Mucosa of descending colon (tissue), 3 donors: ENCODE measurements at regions not wholly inside any gene's neighbourhood (a gene's known extent, or its start where the extent isn't known, plus 50 kb on each side); places are given as distances from the start of the nearest gene placed in this dataset.

Source experiments
- ATAC-seq: fragments of 200-7000 bp; cut with Tn5 transposase; one replicate; pipeline ENCODE4 v1.9.1; 2020; ENCODE audit warnings: mild to moderate bottlenecking, moderate library complexity
- DNase-seq, 3 donors: peaks; one replicate each; pipeline ENCODE4 v3.0.0-alpha.2; 2020
- H3K36me3 ChIP-seq: fragments of 200-600 bp; one replicate; pipeline ENCODE4 v1.8.0; 2021; ENCODE audit warnings: low read depth, mild to moderate bottlenecking
- H3K4me1 ChIP-seq: fragments of 200-600 bp; one replicate; pipeline ENCODE4 v1.8.0; 2021; ENCODE audit warnings: low read depth, mild to moderate bottlenecking
- H3K4me3 ChIP-seq: fragments of 200-600 bp; one replicate; pipeline ENCODE4 v1.8.0; 2021; ENCODE audit warnings: mild to moderate bottlenecking
- H3K9me3 ChIP-seq: fragments of 200-600 bp; one replicate; pipeline ENCODE4 v1.8.0; 2021; ENCODE audit warnings: mild to moderate bottlenecking
- intact Hi-C, 2 donors: fragments of 100-400 bp; cut with DNase I in 1 of 2; cut with micrococcal nuclease in 1 of 2; formaldehyde crosslinking; loops; one replicate each; pipeline versions ENCODE4 v1.11.0 to v1.11.1; 2022; cut with DNase I, micrococcal nuclease
- TF ChIP-seq, protein P1 (sequence below): fragments of 200-600 bp; IDR thresholded peaks from one replicate; pipeline ENCODE4 v1.8.0; 2022; ENCODE audit warnings: antibody characterized with exemption, mild to moderate bottlenecking
- donor health status: DM: no; HTN: no; CAD: no; lungs with moderate emphysema.
- donor health status: DM: no; HTN: no; CAD: no.
- donor health status: DM: no; HTN: yes; CAD: no.

DNA sequence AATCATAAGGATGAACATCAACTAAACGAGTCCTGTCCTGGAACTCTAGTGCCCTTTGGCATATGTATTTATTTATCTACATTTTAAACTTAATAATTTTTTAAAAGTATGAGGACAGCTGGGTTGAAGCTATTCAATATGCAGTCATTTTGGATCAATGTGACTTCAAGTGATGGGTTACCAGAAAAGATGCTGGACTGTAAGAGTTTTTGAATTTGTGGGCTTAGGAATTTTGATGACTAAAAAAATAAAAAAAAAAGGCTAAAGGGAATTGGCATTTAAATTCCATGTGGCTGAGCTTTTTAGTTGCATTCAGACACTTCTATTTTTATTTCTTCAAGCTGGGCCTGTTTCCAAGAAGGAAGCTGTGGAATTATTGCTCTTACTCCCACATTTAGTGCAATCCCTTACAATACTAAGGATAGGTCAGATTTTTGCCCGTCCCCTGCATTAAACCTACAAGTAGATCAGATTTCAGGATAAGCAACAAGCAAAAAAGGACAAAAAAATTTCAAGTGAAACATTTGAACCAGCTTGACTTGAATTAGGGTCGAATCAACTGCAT lies 704.2 kb upstream of the CITED2 start:
- Histone ChIP-seq H3K4me3 (no peak overlapping the region), H3K4me1 (peaks cover 12% of the 10 kb centered on the region), H3K36me3 (no peaks in the 10 kb centered on the region), H3K9me3 (no peaks in the 10 kb centered on the region)
- peak; percentile 46 for ATAC-seq
- peak in 1 of 3 donors; percentile 32 for DNase-seq
- TF ChIP-seq, protein P1, sequence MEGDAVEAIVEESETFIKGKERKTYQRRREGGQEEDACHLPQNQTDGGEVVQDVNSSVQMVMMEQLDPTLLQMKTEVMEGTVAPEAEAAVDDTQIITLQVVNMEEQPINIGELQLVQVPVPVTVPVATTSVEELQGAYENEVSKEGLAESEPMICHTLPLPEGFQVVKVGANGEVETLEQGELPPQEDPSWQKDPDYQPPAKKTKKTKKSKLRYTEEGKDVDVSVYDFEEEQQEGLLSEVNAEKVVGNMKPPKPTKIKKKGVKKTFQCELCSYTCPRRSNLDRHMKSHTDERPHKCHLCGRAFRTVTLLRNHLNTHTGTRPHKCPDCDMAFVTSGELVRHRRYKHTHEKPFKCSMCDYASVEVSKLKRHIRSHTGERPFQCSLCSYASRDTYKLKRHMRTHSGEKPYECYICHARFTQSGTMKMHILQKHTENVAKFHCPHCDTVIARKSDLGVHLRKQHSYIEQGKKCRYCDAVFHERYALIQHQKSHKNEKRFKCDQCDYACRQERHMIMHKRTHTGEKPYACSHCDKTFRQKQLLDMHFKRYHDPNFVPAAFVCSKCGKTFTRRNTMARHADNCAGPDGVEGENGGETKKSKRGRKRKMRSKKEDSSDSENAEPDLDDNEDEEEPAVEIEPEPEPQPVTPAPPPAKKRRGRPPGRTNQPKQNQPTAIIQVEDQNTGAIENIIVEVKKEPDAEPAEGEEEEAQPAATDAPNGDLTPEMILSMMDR: no peak
- intact Hi-C loops: no loop called here

DNA sequence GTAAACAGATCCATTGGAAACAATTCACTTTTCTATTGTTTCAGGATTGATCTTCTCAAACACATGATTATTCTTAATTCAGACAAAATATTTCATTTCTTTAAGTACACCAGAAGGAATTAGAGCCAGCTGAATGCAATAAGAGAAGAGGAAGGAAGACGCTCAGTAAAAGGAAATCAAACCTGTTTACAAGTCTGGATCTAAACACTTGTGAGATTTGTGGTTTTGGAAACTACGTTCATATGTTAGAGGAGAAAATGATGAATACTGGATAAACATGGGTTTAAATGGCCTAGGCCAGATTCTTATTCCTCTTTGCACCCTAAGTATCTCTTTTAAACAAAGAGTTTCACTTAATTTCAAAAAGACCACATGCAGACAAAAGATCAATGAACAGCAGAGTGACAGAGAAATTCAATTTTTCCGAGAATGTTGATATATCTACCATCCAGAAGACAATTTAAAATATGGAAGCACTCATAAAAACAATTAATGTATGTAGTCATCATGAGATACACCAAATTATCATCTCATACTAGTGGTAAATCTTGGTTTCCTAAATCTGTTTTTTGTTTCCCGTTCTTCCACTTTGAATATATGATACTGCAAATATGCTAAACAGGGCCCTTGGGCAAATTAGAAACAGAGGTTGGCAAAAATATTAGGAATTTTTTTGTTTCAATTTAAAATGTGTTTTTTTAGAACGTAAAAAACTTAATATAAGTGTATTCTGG lies 703.5 kb upstream of the CITED2 start:
- Histone ChIP-seq H3K9me3 (no peaks in the 10 kb centered on the region), H3K36me3 (no peaks in the 10 kb centered on the region), H3K4me3 (no peak overlapping the region), H3K4me1 (peaks cover 12% of the 10 kb centered on the region)
- TF ChIP-seq, protein P1: no peak
- DNase-seq: no peak
- ATAC-seq: no peak
- intact Hi-C loops: no loop called here

DNA sequence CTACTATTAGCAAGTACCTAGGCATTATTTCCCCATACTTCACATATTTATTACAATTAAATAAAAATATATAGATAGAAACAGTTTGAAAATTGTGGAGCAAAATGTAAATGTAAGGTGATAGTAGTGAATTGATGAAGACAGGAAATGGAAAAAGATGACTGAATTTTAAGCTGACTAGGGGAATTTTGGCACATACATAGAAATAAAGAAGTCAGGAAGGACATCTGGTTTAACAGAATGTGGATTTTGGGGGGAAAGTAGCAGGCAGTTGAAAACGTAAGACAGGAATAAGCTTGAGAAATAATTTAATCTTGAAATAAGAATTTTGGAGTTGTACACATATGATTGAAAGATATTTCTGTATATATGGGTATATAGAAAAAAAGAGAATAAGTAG lies 701.7 kb upstream of the CITED2 start:
- intact Hi-C loops: no loop called here
- ATAC-seq: no peak

DNA sequence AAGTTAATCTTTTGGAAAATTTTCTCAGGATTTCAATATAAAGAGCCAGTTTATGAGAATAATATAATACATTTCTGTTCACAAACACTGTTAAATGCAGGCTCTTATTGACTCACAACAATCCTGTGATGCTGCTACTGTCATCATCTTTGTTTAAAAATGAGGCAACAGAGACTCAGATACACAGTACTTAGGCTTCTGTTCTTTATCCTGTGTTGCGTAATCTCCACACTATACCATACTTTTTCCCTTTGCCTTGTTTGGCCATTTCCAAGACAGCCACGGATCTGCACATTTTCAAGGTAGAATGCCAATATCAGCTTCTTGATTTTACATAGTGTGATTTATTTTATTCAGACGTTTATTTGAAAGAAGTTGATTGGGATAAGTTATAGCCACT lies 699.0 kb upstream of the CITED2 start:
- Histone ChIP-seq H3K4me1 (peaks cover 5% of the 10 kb centered on the region), H3K4me3 (no peak overlapping the region), H3K36me3 (no peaks in the 10 kb centered on the region), H3K9me3 (no peaks in the 10 kb centered on the region)
- TF ChIP-seq, protein P1: no peak
- intact Hi-C loops: no loop called here
- no peak for DNase-seq
- ATAC-seq: no peak

More for the DNA sequence above, 701.7 kb upstream of the CITED2 start:
- Histone ChIP-seq H3K9me3 (no peaks in the 10 kb centered on the region), H3K36me3 (no peaks in the 10 kb centered on the region), H3K4me1 (peaks cover 17% of the 10 kb centered on the region), H3K4me3 (no peak overlapping the region)
- TF ChIP-seq, protein P1: no peak
- DNase-seq: no peak

DNA sequence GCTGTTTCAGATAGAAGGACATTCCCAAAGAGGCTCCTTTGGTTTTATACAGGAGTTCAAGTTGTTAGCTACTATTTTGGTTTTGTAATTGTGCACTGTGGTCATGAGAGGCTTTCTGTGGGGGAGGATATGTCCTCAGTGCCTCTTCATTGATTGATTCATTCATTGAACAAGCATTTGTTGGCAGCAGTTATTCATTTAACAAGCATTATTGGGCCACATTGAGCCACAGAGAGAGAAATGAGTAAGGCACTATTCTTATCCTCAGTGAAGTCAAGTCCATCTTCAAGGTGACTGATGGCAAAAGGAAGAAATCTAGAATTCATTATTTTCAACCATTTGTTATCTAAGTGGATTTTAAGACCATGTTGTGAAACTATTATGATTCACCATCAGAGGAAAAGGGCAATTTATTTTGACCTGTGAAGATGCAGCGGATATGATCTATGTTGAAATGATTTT lies 697.2 kb upstream of the CITED2 start:
- TF ChIP-seq, protein P1: no peak
- no peak overlapping the region for H3K4me3 ChIP-seq
- DNase-seq (no peak), ATAC-seq (no peak)
- H3K36me3 ChIP-seq: no peaks in the 10 kb centered on the region
- no peaks in the 10 kb centered on the region for H3K9me3 ChIP-seq
- peaks cover 5% of the 10 kb centered on the region for H3K4me1 ChIP-seq
- intact Hi-C loops: no loop called here
